ENCODE measurements at regions not wholly inside any gene's neighbourhood (a gene's known extent, or its start where the extent isn't known, plus 50 kb on each side); places are given as distances from the start of the nearest gene placed in this dataset.
"Not testable (repeated sequence)": the region's sequence is repeated elsewhere in the genome, so short reads cannot be mapped to it uniquely, and the experiment has no call there.

DNA sequence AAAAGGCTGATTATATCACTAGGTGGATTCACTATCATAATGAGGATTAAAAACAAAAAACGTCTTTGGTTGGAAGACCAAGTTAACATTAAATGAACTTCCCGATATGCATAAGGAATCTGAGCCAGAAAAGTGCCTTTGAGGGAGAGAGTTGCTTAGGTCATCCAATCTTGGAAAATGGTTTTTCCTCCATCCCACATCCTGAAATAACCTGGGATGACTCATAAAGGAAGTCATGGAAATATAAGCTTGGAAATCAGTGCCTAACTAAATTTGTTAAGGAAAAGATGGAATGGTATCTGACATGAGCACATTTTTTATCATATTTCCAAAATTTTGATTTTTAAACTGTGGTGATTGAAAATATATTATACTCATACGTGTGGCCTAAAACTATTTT, 66.0 kb downstream of the KBTBD8 start:
- no peak for DNase-seq

DNA sequence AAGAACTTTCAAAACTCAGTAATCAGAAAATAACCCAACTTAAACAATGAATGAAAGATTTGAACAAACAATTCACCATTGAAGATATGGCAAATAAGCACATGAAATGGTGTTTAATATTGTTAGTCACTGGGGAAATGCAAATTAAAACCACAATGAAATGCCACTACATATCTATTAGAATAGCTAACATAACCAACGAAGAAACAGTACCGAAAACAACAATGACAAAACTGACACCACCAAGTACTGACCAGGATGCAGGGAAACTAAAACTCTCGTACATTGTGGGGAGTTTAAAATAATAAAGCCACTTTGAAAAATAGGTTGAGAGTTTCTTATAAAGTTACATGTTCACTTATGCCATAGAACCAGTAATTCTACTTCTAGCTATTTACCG, 69.1 kb downstream of the KBTBD8 start:
- DNase-seq, result no peak

- DNase-seq, result not testable (repeated sequence)
Observed at GRCh38 chr3:67072640-67073039, 74.5 kb downstream of the KBTBD8 start.

GRCh38 chr3:67073812-67074211, 75.7 kb downstream of the KBTBD8 start:
- no peak for DNase-seq

DNA sequence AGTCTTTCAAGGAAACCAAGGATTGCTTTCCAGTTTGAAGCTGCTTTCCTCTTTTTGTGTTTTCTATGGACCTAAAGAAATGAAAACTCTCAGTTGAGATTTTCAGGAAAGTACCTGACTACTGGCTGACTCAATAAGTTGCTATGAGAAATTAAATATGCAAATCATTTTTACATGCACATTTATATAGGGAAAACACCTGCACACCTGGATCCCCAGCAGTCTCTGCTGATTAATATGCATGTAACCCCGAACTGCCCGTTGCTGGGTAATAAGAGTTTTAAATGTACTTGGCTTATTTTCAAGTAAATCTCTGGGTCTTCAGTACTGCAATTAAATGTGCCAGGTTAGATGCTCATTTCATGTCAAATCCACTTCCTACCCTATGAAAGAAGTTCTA, 77.2 kb downstream of the KBTBD8 start:
- no peak for DNase-seq

- DNase-seq, result no peak
Observed at GRCh38 chr3:67076607-67077006, 78.5 kb downstream of the KBTBD8 start.

DNA sequence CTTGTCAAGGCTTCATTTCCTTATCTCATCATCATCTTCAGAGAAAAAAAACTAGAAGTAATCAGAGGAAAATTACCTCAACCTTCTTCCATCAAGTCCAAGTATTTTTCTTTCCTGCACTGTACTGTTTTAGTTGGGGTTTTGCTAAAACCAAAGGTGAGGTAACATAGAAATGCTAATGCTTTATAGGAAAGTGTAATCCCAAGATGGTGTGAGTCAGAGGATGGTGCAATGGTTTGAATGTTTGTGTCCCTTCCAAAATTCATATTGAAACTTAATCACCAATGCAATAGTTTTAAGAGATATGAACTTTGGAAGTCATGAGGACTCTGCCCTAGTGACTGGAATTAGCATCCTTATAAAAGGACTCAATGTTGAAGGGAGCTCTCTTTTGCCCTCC, 79.5 kb downstream of the KBTBD8 start:
- peak; percentile 44 for DNase-seq

GRCh38 chr3:67082533-67083024, 84.5 kb downstream of the KBTBD8 start:
- DNase-seq, result no peak

DNA sequence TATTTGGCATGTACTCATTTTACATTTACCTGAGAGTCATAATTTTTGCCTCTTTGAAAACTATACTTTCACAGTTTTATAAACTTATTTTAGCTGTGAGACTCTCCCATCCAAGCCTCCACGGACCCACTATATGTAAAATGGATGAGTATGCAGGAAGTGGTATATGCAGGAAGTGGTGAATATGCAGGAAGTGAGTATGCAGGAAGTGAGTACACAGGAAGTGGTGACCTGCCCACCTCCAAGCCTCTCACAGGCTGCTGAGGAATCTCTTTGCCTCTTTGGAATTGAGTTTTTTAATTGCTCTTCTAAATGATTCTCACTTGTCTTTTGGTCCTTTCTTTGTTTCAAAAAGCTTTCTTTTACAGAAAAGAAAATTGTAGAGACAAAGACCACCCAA, 85.2 kb downstream of the KBTBD8 start:
- DNase-seq, result peak; percentile 74

GRCh38 chr3:67087788-67088187, 89.7 kb downstream of the KBTBD8 start:
- DNase-seq, result no peak

- DNase-seq, result no peak
Observed at GRCh38 chr3:67090474-67090873, 92.4 kb downstream of the KBTBD8 start.

GRCh38 chr3:67093305-67093704, 95.2 kb downstream of the KBTBD8 start:
- no peak for DNase-seq

- DNase-seq, result no peak
Observed at GRCh38 chr3:67094167-67094566, 96.1 kb downstream of the KBTBD8 start.

DNA sequence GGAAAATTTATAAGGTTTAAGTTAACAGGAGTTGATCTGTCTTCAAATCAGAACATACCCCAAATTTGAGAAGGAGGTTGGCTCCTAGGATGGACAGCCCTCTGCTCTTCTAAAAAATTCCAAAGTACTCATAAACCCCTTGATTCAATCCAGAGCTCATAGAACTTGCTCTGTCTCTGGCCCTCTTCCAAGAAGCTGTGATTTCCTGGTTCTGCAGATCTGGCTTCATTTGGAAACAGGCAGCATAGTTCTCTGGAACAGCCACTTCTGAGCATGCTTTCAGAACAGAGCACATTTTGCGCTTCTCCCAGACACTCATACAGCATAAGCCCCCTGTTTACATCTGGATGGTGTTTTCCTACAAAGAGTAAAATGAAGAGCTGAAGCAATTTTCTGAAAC, 96.7 kb downstream of the KBTBD8 start:
- no peak for DNase-seq

DNA sequence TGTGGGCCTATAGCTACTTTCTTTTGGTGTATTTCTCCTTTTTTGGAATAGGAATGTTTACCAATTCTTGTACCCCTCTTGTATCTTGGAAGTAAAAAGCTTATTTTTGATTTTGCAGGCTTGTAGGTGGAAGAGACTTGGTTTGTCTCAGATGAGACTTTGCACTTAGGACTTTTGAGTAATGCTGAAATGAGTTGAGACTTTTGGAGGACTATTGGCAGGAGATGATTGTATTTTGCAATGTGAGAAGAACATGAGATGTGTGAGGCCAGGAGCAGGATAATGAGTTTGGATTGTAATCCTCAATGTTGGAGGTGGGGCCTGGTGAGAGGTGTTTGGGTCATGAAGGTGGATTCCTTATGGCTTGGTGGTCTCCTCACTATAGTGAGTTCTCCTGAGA, 106.3 kb downstream of the KBTBD8 start:
- DNase-seq, result no peak

DNA sequence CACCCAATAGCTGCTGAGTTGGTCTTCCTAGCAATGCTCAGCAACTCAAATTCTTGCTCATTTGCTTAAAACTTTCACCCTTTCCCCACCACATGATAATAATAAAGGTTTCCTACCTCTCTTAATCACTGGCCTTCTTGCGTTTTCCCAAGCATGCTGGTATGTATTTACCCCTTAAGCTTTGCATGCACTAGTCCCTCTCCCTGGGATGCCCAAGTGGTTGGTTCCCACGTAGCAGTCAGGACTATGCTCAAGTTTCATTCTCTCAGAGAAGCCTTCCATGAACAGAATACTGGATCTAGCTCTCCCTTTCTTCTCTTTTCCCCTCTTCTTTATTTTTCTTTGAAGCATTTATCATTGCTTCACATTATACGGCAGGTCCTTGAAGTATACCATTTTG, 108.8 kb downstream of the KBTBD8 start:
- DNase-seq, result no peak

- DNase-seq, result peak; percentile 9
Observed at GRCh38 chr3:67109651-67110204, 111.6 kb downstream of the KBTBD8 start.

DNA sequence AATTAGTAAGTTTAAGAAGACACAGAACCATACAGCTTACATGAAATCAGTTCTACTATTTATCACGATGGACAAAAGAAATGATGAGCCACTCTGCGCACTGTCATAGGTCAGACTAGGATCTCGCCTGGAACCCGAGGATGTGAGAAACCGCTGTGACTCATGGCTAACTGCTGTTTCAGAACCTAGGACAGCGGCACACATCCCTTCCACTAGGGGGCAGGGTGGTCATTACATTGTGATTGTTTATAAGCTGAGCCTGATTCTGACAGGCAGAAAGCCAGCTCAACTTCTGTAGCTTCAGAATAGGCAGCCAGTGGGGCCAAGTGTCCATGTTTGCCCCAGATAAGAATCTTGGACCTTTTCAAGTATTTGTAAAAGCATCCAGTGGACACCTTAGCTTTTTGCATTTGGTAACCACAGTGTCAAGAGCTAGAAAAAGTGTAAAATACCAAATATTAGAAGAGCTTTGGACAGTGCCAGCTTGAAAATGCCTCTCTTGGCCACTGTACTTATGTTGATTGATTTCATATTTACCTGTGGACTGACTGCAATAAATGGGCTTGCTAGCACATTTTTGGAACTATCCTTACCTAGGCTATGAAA, 115.8 kb downstream of the KBTBD8 start:
- peak; percentile 87 for DNase-seq

DNA sequence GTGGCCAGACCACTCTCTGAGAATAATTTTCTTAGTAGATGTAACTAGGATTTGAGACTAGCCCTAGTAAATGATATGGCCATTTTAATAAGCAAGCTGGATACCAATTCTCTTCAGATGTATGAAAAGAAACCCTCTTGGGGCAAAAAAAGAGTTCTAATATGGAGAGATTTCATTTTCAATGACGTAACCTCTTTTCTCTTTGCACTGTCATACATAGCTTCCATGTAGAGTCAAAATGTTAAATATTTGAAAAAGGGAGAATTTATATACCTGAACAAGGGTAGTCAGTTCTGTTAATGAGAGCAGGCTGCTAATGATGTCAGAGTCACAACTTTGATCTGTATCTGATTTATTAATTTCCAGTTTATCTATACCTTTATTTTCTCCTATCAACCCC, 120.0 kb downstream of the KBTBD8 start:
- no peak for DNase-seq

DNA sequence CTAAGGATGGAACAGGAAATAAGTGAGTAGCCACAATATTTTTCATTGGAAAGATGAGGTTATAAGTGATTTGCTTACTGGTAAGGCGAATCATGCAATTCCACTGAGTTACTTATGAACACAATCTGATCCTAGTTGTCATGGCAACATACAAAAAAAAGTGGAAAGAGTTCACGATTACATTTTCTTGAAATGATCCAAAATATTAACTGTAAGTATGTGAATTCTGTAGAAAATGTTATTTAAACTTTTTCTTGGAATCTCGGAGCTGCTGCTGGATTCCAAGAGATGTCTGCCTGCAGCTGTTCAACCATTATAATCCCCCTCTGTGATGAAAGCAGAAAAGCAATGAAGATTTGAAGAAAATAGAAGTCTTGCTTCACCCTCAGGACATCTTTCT, 120.5 kb downstream of the KBTBD8 start:
- DNase-seq, result no peak

DNA sequence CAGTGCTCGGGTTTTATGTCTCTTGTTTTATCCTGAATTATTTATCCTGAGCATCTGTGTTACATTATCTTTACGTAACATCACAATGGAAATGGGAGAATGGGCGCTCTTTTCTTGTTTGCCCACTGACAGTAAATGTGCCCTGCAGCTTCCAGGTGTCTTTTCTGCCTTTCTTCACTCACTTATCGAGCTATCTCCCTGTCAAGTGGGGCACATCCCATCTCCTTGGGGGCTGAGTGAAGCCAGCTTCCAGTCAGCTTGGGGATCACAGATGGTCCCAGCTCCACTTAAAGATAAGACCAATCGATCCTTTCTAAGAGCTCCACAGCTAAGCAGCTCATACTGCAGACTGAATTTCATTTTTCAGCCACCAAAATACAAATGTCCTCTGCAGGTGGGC, 125.8 kb downstream of the KBTBD8 start:
- DNase-seq, result no peak

DNA sequence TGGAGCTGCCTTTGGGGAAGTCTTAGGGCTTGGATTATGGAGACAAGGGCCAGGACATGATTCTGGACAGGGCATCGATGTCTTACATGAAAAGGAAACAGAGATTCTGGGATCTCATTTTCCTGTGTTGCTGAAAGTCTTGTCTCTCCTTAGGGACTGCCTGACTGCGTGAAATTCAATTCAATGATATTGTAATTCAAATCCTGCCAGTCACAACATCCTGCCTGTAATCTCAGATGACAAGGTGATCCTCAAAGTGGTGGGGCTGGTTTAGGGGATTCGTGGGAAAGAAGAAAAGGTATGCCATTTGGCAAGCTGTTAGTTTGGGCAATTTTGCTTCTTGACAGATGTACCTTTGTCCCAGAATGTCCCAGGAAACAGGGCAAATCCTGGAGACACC, 129.1 kb downstream of the KBTBD8 start:
- DNase-seq, result no peak

DNA sequence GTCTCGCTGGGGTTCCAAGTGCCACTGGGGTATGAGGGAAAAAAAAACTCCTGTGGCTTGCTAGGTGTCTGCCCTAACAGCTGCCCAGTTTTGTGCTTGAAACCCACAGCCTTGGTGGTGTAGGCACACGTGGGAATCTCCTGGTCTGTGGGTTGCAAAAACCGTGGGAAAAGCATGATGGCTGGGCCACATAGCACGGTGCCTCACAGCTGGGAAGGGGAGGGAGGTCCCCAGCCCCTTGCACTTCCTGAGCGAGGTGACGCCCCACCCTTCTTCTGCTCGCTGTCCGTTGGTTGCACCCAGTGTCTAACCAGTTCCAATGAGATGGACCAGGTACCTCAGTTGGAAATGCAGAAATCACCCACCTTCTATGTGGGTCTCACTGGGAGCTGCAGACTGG, 144.3 kb downstream of the KBTBD8 start:
- no peak for DNase-seq

GRCh38 chr3:67145738-67146137, 147.6 kb downstream of the KBTBD8 start:
- no peak for DNase-seq

DNA sequence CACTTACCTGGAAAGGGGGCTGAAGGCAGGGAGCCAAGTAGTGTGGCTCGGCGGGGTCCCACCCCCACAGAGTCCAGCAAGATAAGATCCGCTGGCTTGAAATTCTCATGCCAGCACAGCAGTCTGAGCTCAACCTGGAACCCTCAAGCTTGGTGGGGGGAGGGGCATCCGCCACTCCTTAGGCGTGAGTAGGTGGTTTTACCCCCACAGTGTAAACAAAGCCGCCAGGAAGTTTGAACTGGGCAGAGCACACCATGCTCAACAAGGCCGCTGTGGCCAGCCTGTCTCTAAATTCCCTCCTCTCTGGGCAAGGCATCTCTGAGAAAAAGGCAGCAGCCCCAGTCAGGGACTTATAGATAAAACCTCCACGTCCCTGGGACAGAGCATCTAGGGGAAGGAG, 156.3 kb downstream of the KBTBD8 start:
- no peak for DNase-seq

All from MV-4-11 (cell line).